CD14-positive monocyte (primary cell): ENCODE measurements at regions not wholly inside any gene's neighbourhood (a gene's known extent, or its start where the extent isn't known, plus 50 kb on each side); places are given as distances from the start of the nearest gene placed in this dataset.

Experiments used
- DNase-seq, 3 donors: peaks; one replicate each; pipeline ENCODE4 v3.0.0-alpha.2; 2011 to 2022
- H2AFZ ChIP-seq: 2 replicates; pipeline ENCODE4 v1.6.0; 2012; ENCODE audit warnings: mild to moderate bottlenecking, low read depth, low read length, inconsistent platforms; ENCODE audit not compliant: insufficient read depth, poor library complexity, severe bottlenecking
- H3K27ac ChIP-seq, 2 donors: 1 replicate in 1 of 2; 2 replicates in 1 of 2; pipeline ENCODE4 v1.5.1; 2012 to 2013; ENCODE audit warnings: low read length in 2 of 2, control low read depth in 1 of 2, inconsistent platforms in 1 of 2, low read depth in 1 of 2, mild to moderate bottlenecking in 1 of 2
- H3K27me3 ChIP-seq, 2 donors: one replicate each; pipeline versions ENCODE4 v1.6.0 to v1.6.1; 2011 to 2013; ENCODE audit warnings: low read length in 2 of 2; ENCODE audit not compliant: control insufficient read depth in 2 of 2, insufficient read depth in 2 of 2
- H3K36me3 ChIP-seq, 2 donors: replicated peaks in 1 of 2; 1 replicate in 1 of 2; 2 replicates in 1 of 2; pipeline versions ENCODE4 v1.5.1 to v1.6.1; 2012 to 2013; ENCODE audit warnings: low read length in 2 of 2, control low read depth in 1 of 2, inconsistent platforms in 1 of 2, mild to moderate bottlenecking in 1 of 2; ENCODE audit not compliant: insufficient read depth in 2 of 2, control insufficient read depth in 1 of 2
- H3K4me1 ChIP-seq, 2 donors: 1 replicate in 1 of 2; 2 replicates in 1 of 2; pipeline versions ENCODE4 v1.5.1 to v1.6.1; 2012 to 2013; ENCODE audit warnings: low read length in 2 of 2, control low read depth in 1 of 2, inconsistent platforms in 1 of 2, mild to moderate bottlenecking in 1 of 2, moderate library complexity in 1 of 2; ENCODE audit not compliant: insufficient read depth in 2 of 2, control insufficient read depth in 1 of 2
- H3K4me2 ChIP-seq: replicated peaks from 2 replicates; pipeline ENCODE3; 2012; ENCODE audit warnings: low read length, moderate library complexity, mild to moderate bottlenecking; ENCODE audit not compliant: poor library complexity, severe bottlenecking; ENCODE audit errors: extremely low read depth
- H3K4me3 ChIP-seq, 3 experiments: fragments of 200-600 bp in 1 of 3; sonication (generic) in 1 of 3; replicated peaks in 1 of 3; 1 replicate in 2 of 3; 2 replicates in 1 of 3; pipeline ENCODE4 v1.5.1; 2011 to 2013; ENCODE audit warnings: low read length in 3 of 3, mild to moderate bottlenecking in 3 of 3, control low read depth in 2 of 3, low read depth in 2 of 3, inconsistent platforms in 1 of 3, moderate library complexity in 1 of 3
- H3K79me2 ChIP-seq: 2 replicates; pipeline ENCODE4 v1.6.0; 2012; ENCODE audit warnings: mild to moderate bottlenecking, control low read depth, inconsistent platforms, low read length, moderate library complexity; ENCODE audit not compliant: insufficient read depth
- H3K9ac ChIP-seq: 2 replicates; pipeline ENCODE4 v1.6.0; 2017; ENCODE audit warnings: low read length, mild to moderate bottlenecking; ENCODE audit not compliant: insufficient read depth, poor library complexity, severe bottlenecking
- H3K9me3 ChIP-seq, 2 donors: replicated peaks in 1 of 2; 1 replicate in 1 of 2; 2 replicates in 1 of 2; pipeline versions ENCODE4 v1.5.1 to v1.6.1; 2012 to 2013; ENCODE audit warnings: low read length in 2 of 2, control low read depth in 1 of 2; ENCODE audit not compliant: control insufficient read depth in 1 of 2, insufficient read depth in 1 of 2
- H4K20me1 ChIP-seq: 2 replicates; pipeline ENCODE4 v1.6.0; 2012; ENCODE audit warnings: mild to moderate bottlenecking, low read length, control low read depth, moderate library complexity; ENCODE audit not compliant: insufficient read depth
- H3K27ac Mint-ChIP-seq, 7 donors: one replicate each; pipeline ENCODE4 v1.8.0; 2020; ENCODE audit warnings: mild to moderate bottlenecking in 7 of 7, mixed read lengths in 7 of 7, moderate library complexity in 6 of 7, inconsistent platforms in 2 of 7
- H3K27me3 Mint-ChIP-seq, 3 donors: one replicate each; pipeline ENCODE4 v1.8.0; 2021 to 2022; ENCODE audit warnings: low read depth in 3 of 3, mild to moderate bottlenecking in 3 of 3, mixed read lengths in 3 of 3, moderate library complexity in 3 of 3, inconsistent platforms in 1 of 3
- H3K36me3 Mint-ChIP-seq, 2 donors: one replicate each; pipeline ENCODE4 v1.8.0; 2020; ENCODE audit warnings: mixed read lengths in 2 of 2, inconsistent platforms in 1 of 2, mild to moderate bottlenecking in 1 of 2
- H3K4me1 Mint-ChIP-seq: one replicate; pipeline ENCODE4 v1.8.0; 2020; ENCODE audit warnings: mild to moderate bottlenecking, mixed read lengths
- H3K4me3 Mint-ChIP-seq, 2 donors: one replicate each; pipeline ENCODE4 v1.8.0; 2020; ENCODE audit warnings: mild to moderate bottlenecking in 2 of 2, mixed read lengths in 2 of 2, moderate library complexity in 1 of 2
- H3K9me3 Mint-ChIP-seq, 7 donors: one replicate each; pipeline ENCODE4 v1.8.0; 2020 to 2022; ENCODE audit warnings: mixed read lengths in 7 of 7, mild to moderate bottlenecking in 6 of 7, moderate library complexity in 6 of 7, inconsistent platforms in 2 of 7
- CTCF ChIP-seq: fragments of 200-600 bp; IDR thresholded peaks from one replicate; pipeline ENCODE4 v1.8.0; 2022; ENCODE audit warnings: antibody characterized with exemption, mild to moderate bottlenecking
- WGBS: methylation state at CpG from one replicate; pipeline ENCODE4 v1.1.5; 2013; ENCODE audit warnings: missing lambda C conversion rate; ENCODE audit not compliant: insufficient coverage; 5-methylcytosine and 5-hydroxymethylcytosine counted together
- intact Hi-C, 2 donors: fragments of 100-400 bp; cut with micrococcal nuclease; formaldehyde crosslinking; loops; one replicate each; pipeline versions ENCODE4 v1.15.0 to v1.15.1; 2023

GRCh38 chr6:21985904-21986303 is 310.9 kb downstream of the PRL start:
- DNase-seq, result no peak
- Mint-ChIP-seq H3K4me1 (peaks cover 28% of the 10 kb centered on the region), H3K27ac (peak overlapping the region in 1 of 7 donors; percentile 13), H3K4me3 (no peak overlapping the region), H3K27me3 (peaks cover 0 to 2% (median 1%) of the 10 kb centered on the region in 3 donors), H3K9me3 (peaks cover 0 to 4% (median 0%) of the 10 kb centered on the region in 7 donors), H3K36me3 (no peaks in the 10 kb centered on the region)
- no peak for TF ChIP-seq CTCF
- H3K4me2 ChIP-seq, result no peak overlapping the region
- intact Hi-C loops, result loop anchor here in 1 of 2 donors (5.0 to 10.0 kb wide), 2 partner anchors 129 to 391 kb away; partner anchors contain the start of gene SOX4
- no peak overlapping the region for H2AFZ ChIP-seq
- no peak overlapping the region for H3K4me3 ChIP-seq
- H3K9ac ChIP-seq, result no peak overlapping the region
- no peaks in the 10 kb centered on the region for H3K9me3 ChIP-seq
- no peaks in the 10 kb centered on the region for H3K36me3 ChIP-seq
- no peak overlapping the region for H3K27ac ChIP-seq
- peaks cover 23 to 24% of the 10 kb centered on the region in 2 donors for H3K4me1 ChIP-seq
- H4K20me1 ChIP-seq, result no peaks in the 10 kb centered on the region
- no peaks in the 10 kb centered on the region for H3K79me2 ChIP-seq
- WGBS, result no CpG with 5 or more reads among the region's 1 CpG
- H3K27me3 ChIP-seq, result no peaks in the 10 kb centered on the region

GRCh38 chr6:21986703-21987102 is 310.1 kb downstream of the PRL start:
- Histone ChIP-seq H4K20me1 (no peaks in the 10 kb centered on the region), H3K36me3 (no peaks in the 10 kb centered on the region), H3K9ac (no peak overlapping the region), H3K4me2 (peak overlapping the region; percentile 82), H3K79me2 (no peaks in the 10 kb centered on the region), H2AFZ (peak overlapping the region; percentile 64), H3K9me3 (no peaks in the 10 kb centered on the region), H3K27me3 (no peaks in the 10 kb centered on the region), H3K4me3 (peak overlapping the region in 1 of 3 experiments; percentile 81), H3K4me1 (peaks cover 23 to 24% of the 10 kb centered on the region in 2 donors), H3K27ac (peak overlapping the region in 1 of 2 donors; percentile 83)
- H3K36me3 Mint-ChIP-seq, result no peaks in the 10 kb centered on the region
- TF ChIP-seq CTCF, result no peak
- no peak for DNase-seq
- H3K4me1 Mint-ChIP-seq, result peaks cover 24% of the 10 kb centered on the region
- 58% methylated on average over 4 of the region's 6 CpGs for WGBS
- no peaks in the 10 kb centered on the region for H3K27me3 Mint-ChIP-seq
- intact Hi-C loops, result loop anchor here in 1 of 2 donors (5.0 to 10.0 kb wide), 2 partner anchors 129 to 392 kb away; partner anchors contain the start of gene SOX4
- H3K27ac Mint-ChIP-seq, result peak overlapping the region; percentile 83 to 95 (median 94)
- H3K9me3 Mint-ChIP-seq, result peaks cover 0 to 2% (median 0%) of the 10 kb centered on the region in 7 donors
- peak overlapping the region in 1 of 2 donors; percentile 74 for H3K4me3 Mint-ChIP-seq
